ENCODE measurements at regions not wholly inside any gene's neighbourhood (a gene's known extent, or its start where the extent isn't known, plus 50 kb on each side); places are given as distances from the start of the nearest gene placed in this dataset.

DNA sequence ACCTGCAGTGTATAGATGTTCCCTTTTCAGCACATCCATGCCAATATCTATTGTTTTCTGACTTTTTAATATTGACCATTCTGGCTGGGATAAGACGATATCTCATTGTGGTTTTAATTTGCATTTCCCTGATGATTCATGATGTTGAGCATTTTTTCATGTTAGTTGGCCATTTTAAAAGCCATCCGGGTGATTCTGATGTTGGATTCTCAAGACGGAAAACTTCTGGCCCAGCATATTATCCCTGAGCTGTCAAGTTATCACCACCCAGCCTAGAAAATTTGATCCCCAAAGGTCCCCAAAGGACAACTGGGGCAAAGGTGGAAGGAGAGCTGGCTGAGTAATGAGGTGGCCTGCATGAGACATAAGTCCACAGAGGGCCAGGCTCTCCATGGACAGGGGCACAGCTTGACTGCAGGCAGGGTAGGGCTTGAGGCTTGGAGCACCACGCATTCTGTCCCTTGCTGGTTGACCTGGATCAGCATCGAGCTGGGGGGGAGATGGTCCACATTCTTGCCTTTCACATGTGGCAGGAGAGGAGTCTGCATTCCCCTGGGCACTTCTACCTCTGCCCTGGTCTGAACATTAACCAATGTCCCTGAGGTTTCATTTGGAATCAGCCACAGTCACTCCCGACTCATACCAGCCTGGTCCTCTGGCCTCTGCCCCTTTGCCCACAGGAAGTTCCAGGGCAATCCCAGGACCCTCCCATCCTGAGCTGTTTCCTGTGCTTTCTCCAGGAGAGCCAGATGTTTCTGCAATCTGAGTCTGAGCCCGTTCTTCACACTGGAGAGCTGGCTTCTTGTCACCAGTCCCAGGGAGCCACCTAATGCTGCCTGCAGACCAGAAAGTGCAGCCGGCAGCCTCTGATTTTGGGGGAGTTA lies 69.2 kb downstream of the ISG20 start:
- peak; percentile 17 for DNase-seq (ENCODE audit: low read depth)
- TF ChIP-seq CTCF (IDR thresholded peaks at IDR 0.05; ENCODE audit: low read length, missing control alignments): no peak
- no peak overlapping the region for H3K4me3 ChIP-seq (replicated peaks; ENCODE audit: low read depth, low read length)

DNA sequence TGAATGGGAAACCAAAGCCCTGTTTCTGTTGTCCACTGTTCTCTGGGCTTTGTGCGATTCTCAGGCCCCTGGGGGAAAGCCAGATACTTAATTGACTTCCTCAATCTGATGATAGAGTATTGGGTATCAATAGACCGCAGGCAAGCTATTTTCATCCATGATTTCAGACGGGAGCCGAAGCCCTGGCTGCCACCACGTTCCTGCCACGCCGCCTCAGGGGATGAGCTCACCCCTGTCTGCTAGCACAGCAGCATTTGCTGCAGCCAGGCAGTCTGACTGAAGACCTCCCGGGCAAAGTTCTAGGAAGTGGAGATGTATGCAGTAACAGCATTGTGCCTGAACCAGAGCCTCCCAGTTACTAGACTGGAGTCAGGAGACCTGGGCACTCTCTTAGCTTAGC lies 69.8 kb downstream of the ISG20 start:
- H3K4me3 ChIP-seq (replicated peaks; ENCODE audit: low read depth, low read length): no peak overlapping the region
- no peak for TF ChIP-seq CTCF (IDR thresholded peaks at IDR 0.05; ENCODE audit: low read length, missing control alignments)
- DNase-seq (ENCODE audit: low read depth): peak; percentile 78

- DNase-seq (ENCODE audit: low read depth): no peak
- TF ChIP-seq CTCF (IDR thresholded peaks at IDR 0.05; ENCODE audit: low read length, missing control alignments): no peak
- H3K4me3 ChIP-seq (replicated peaks; ENCODE audit: low read depth, low read length): no peak overlapping the region
These were observed 71.4 kb downstream of the ISG20 start for GRCh38 chr15:88710027-88710715.

DNA sequence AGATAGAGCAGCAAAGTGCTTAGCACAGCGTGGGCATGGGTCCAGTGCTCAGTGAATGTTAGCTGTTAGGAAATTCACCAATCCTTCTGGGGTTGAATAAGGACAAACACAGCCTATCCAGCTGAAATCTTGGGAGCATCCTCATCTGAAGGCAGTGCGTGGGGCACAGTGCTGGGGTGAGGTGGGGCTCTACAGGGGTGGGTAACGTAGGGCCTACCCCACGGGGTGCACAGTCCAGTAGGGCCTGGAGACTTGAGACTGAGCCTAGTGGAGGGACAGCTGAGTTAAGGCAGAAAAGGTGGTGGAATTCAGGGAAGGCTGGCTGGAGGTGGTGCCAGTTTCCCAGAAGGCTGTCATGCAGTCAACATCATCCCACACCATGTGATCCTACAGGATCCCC lies 73.0 kb downstream of the ISG20 start:
- DNase-seq (ENCODE audit: low read depth): no peak
- TF ChIP-seq CTCF (IDR thresholded peaks at IDR 0.05; ENCODE audit: low read length, missing control alignments): no peak
- H3K4me3 ChIP-seq (replicated peaks; ENCODE audit: low read depth, low read length): no peak overlapping the region

- DNase-seq (ENCODE audit: low read depth): no peak
- no peak for TF ChIP-seq CTCF (IDR thresholded peaks at IDR 0.05; ENCODE audit: low read length, missing control alignments)
These were observed 76.1 kb downstream of the ISG20 start for GRCh38 chr15:88714782-88715372.

DNA sequence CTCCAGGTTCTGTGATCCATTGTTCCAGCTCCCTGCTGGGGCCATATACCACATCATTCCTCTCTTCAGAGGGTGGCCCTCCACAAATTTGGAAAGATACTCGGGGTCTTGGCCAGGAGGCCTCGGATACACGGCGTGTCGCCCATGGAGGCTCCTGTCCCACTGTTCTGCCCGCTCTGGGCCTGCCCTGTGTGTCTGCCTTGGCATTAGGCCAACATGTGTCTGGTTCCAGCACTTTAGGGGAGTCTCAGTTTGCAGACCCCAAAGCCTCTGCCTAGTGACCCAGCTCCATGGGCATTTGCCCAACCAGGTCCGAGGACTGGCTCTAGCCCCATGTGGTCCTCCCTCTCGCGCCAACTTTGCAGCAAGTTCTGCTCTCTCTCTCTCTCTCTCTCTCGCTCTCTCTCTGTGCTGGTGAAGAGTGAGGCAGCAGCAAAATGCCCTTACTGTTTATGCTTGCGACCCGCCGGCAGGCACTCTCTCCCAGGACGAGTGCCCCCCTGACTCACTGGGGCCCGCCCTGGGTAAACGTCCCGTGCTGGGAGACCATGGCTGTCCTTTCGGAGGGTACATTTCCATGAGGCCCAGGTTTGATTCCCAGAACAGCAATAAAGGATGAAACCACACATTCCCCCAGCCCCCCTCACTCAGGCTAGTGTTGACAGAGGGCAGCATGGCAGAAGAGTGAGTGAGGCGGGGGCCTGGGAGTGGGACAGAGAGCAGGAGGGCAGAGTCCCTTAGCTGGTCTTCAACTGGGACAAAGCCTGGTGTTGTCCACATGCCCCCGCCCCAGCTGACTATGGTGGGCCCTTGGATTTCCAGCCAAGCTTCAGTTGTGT lies 77.9 kb downstream of the ISG20 start:
- DNase-seq (ENCODE audit: low read depth): no peak
- no peak for TF ChIP-seq CTCF (IDR thresholded peaks at IDR 0.05; ENCODE audit: low read length, missing control alignments)
- H3K4me3 ChIP-seq (replicated peaks; ENCODE audit: low read depth, low read length): no peak overlapping the region

More at GRCh38 chr15:88714782-88715372, 76.1 kb downstream of the ISG20 start:
- no peak overlapping the region for H3K4me3 ChIP-seq (replicated peaks; ENCODE audit: low read depth, low read length)

All from fibroblast of pulmonary artery (primary cell).